Tibial nerve (tissue), 4 donors: ENCODE measurements at regions not wholly inside any gene's neighbourhood (a gene's known extent, or its start where the extent isn't known, plus 50 kb on each side); places are given as distances from the start of the nearest gene placed in this dataset.

Experiments
- DNase-seq, 2 donors: peaks; one replicate each; pipeline ENCODE4 v3.0.0-alpha.2; 2019; ENCODE audit warnings: low spot score in 2 of 2
- H3K27ac ChIP-seq, 4 donors: fragments of 200-600 bp; sonication (generic) in 3 of 4; one replicate each; pipeline ENCODE4 v1.5.1; 2017 to 2019; ENCODE audit warnings: mild to moderate bottlenecking in 1 of 4
- H3K27me3 ChIP-seq, 2 donors: fragments of 200-600 bp; sonication (generic) in 1 of 2; one replicate each; pipeline versions ENCODE4 v1.5.1 to v1.6.0; 2017 to 2019
- H3K36me3 ChIP-seq, 3 donors: fragments of 200-600 bp; sonication (generic); one replicate each; pipeline ENCODE4 v1.5.1; 2018 to 2019
- H3K4me1 ChIP-seq, 4 donors: fragments of 200-600 bp; sonication (generic) in 3 of 4; one replicate each; pipeline ENCODE4 v1.5.1; 2017 to 2019
- H3K4me3 ChIP-seq, 4 donors: fragments of 200-600 bp; sonication (generic) in 3 of 4; one replicate each; pipeline ENCODE4 v1.5.1; 2017 to 2019; ENCODE audit warnings: mild to moderate bottlenecking in 1 of 4, moderate library complexity in 1 of 4
- H3K9me3 ChIP-seq, 4 donors: fragments of 200-600 bp; sonication (generic) in 3 of 4; one replicate each; pipeline ENCODE4 v1.5.1; 2017 to 2019
- EP300 ChIP-seq, 2 donors: sonication (generic); formaldehyde crosslinking; IDR thresholded peaks; one replicate each; pipeline ENCODE4 v1.6.1; 2017; ENCODE audit warnings: antibody characterized with exemption in 2 of 2, mild to moderate bottlenecking in 1 of 2
- POLR2A ChIP-seq, 2 donors: fragments of 450-650 bp; IDR thresholded peaks; one replicate each; pipeline ENCODE4 v1.6.1; 2017; ENCODE audit warnings: antibody characterized with exemption in 2 of 2, mild to moderate bottlenecking in 2 of 2, moderate library complexity in 2 of 2
- WGBS, 2 donors: methylation state at CpG; one replicate each; pipeline ENCODE4 v1.1.5; 2018; 5-methylcytosine and 5-hydroxymethylcytosine counted together
- TF ChIP-seq, protein P1 (sequence below), 5 experiments: fragments of 200-600 bp in 3 of 5; fragments of 450-650 bp in 2 of 5; sonication (generic) in 3 of 5; IDR thresholded peaks; one replicate each; pipeline ENCODE4 v1.5.1; 2016 to 2019; ENCODE audit warnings: antibody characterized with exemption in 5 of 5, mild to moderate bottlenecking in 3 of 5, moderate library complexity in 2 of 5

DNA sequence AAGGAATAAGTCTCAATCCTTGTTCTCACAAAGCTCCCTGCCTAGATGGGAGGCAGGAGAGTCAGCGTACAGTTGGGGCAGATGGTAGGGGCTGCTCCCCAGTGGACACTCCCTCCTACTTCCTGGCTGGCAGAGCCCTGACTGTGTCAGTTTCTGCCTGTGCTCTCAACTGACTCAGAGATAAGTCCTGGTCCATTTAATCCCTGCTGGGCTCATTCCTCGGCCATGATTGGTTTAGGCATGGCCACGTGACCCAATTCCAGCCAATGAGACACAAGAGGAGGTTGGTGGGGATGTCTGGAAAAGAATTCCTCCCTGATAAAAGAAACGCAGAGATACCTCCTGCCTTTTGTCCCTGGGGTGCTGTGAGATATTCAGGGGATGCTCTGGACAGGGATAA lies 118.1 kb upstream of the SLC6A11 start:
- no peaks in the 10 kb centered on the region for H3K4me1 ChIP-seq
- no peak for TF ChIP-seq POLR2A (IDR thresholded peaks at IDR 0.05)
- TF ChIP-seq EP300 (IDR thresholded peaks at IDR 0.05) = no peak
- TF ChIP-seq, protein P1, sequence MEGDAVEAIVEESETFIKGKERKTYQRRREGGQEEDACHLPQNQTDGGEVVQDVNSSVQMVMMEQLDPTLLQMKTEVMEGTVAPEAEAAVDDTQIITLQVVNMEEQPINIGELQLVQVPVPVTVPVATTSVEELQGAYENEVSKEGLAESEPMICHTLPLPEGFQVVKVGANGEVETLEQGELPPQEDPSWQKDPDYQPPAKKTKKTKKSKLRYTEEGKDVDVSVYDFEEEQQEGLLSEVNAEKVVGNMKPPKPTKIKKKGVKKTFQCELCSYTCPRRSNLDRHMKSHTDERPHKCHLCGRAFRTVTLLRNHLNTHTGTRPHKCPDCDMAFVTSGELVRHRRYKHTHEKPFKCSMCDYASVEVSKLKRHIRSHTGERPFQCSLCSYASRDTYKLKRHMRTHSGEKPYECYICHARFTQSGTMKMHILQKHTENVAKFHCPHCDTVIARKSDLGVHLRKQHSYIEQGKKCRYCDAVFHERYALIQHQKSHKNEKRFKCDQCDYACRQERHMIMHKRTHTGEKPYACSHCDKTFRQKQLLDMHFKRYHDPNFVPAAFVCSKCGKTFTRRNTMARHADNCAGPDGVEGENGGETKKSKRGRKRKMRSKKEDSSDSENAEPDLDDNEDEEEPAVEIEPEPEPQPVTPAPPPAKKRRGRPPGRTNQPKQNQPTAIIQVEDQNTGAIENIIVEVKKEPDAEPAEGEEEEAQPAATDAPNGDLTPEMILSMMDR (IDR thresholded peaks at IDR 0.05) = no peak
- H3K9me3 ChIP-seq = no peaks in the 10 kb centered on the region
- DNase-seq = no peak
- H3K36me3 ChIP-seq = no peaks in the 10 kb centered on the region
- H3K27ac ChIP-seq = no peak overlapping the region
- 59 to 65% methylated on average over 4 of the region's 4 CpGs for WGBS, 2 donors
- no peak overlapping the region for H3K4me3 ChIP-seq
- peaks cover 0 to 2% of the 10 kb centered on the region in 2 donors for H3K27me3 ChIP-seq

DNA sequence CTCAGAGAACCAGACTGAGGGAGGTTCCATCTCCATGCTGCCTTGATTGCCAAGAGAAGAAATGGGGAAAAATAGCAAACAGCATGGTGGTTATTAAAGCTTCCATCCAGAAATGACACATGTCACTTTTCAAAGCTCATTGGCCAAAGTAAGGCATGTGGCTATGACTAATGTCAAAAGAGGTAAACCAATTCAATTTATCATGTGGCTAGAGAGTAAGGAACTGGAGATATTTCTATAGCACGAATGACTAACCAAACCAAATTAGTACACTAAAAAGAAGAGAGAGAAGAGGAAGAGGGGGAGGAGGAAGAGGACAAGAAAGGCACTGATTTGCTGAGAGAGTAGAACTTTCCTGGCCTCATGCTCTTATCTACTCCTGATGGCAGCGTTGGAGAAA lies 115.2 kb upstream of the SLC6A11 start:
- H3K27ac ChIP-seq = no peak overlapping the region
- H3K9me3 ChIP-seq = no peaks in the 10 kb centered on the region
- no peaks in the 10 kb centered on the region for H3K4me1 ChIP-seq
- no peaks in the 10 kb centered on the region for H3K36me3 ChIP-seq
- peaks cover 0 to 22% of the 10 kb centered on the region in 2 donors for H3K27me3 ChIP-seq
- WGBS, 2 donors = 74 to 79% methylated on average over 2 of the region's 2 CpGs
- no peak overlapping the region for H3K4me3 ChIP-seq
- no peak for DNase-seq
- no peak for TF ChIP-seq EP300 (IDR thresholded peaks at IDR 0.05)
- TF ChIP-seq POLR2A (IDR thresholded peaks at IDR 0.05) = no peak
- TF ChIP-seq, protein P1 (IDR thresholded peaks at IDR 0.05) = no peak

DNA sequence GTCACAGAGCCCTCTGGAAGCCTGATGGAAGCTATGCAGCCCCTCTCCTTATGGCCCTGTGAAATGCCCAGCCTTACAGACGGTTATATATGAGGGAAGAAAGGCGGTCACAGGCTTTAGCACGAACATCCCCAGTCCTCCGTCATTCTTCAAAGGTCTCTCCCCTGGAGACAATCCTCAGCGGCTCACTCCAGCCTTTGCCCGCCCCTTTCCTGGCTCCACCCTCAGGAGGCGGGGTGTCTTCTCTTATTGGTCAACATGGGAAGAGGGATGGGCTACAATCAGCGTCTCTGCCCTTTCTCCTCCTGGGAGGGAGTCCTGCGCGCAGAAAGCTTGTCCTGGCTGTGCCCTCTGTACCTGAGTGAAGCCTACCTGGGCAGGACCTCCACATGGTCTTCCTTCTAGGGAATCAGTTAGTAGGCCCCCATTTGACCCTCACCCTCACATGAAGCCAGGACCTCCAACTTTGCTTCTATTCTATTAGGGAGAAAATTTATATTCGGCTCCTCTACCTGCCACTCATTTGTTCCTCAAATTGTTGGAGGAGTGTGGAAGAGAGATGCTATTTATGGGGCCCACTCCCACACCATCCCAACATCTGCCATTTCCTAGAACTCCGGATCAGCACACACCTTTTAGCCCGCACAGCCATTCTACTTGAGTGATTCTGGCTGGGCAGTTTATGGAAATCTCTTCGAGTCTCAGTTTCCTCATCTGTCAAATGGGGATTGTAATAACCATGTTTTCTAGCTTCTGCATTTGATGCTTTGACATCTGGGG lies 112.9 kb upstream of the SLC6A11 start:
- H3K4me1 ChIP-seq = peaks cover 0 to 10% (median 2%) of the 10 kb centered on the region in 4 donors
- WGBS, 2 donors = 31% methylated on average over 14 of the region's 14 CpGs
- H3K9me3 ChIP-seq = no peaks in the 10 kb centered on the region
- no peak for DNase-seq
- H3K36me3 ChIP-seq = no peaks in the 10 kb centered on the region
- H3K4me3 ChIP-seq = no peak overlapping the region
- peaks cover 0 to 43% of the 10 kb centered on the region in 2 donors for H3K27me3 ChIP-seq
- TF ChIP-seq EP300 (IDR thresholded peaks at IDR 0.05) (no peak), POLR2A (IDR thresholded peaks at IDR 0.05) (no peak)
- TF ChIP-seq, protein P1 (IDR thresholded peaks at IDR 0.05) = no peak
- no peak overlapping the region for H3K27ac ChIP-seq

DNA sequence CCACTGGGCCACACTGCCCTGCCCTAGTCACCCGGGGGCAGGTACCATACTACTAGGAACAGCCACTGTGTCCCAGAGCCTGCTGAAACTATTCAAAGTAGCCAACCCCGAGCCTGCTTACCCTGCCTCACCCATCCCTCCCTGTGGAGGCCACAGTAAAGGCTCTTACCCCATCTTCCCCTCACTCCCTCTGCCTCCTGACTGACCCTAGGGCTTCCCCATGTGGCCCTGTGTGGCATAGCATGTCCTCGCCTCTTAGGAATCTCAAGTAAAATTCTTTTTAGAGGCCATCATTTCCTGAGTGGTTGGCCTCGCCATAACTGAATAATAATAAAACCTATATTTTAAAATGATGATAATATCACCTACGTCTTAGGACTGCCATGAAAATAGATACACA lies 112.2 kb upstream of the SLC6A11 start:
- Histone ChIP-seq H3K27me3 (peaks cover 0 to 50% of the 10 kb centered on the region in 2 donors), H3K4me1 (peaks cover 0 to 13% (median 2%) of the 10 kb centered on the region in 4 donors), H3K4me3 (no peak overlapping the region), H3K9me3 (no peaks in the 10 kb centered on the region), H3K27ac (no peak overlapping the region), H3K36me3 (no peaks in the 10 kb centered on the region)
- DNase-seq = no peak
- WGBS, 2 donors = 53 to 57% methylated on average over 5 of the region's 5 CpGs
- TF ChIP-seq POLR2A (IDR thresholded peaks at IDR 0.05) (no peak), EP300 (IDR thresholded peaks at IDR 0.05) (no peak)

DNA sequence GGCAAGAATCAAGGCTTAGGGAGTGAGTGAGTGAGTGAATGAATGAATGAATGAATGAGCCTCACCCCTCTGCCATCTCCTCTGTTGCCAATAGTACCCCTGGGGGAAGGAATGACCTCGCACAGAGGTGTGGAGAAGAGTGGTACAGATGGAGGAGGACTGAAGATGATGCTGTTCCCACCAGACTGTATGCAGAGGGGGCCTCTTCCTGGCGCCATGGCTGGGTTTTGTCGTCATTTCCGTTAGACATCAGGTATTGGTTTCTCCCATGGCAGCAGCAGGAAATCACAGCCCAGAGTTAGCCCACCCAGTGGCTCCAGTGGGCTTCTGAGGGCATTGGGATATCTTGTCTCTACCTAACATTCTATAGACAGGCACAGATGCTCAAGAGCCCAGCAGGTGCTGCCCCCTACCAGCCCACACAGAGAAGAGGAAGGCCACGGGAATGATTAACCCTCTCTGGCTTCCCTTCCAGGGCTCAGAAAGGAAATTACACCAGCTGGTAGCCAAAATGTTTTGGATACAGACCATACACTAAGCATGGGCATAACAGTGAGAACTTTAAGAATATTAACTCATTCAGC lies 109.8 kb upstream of the SLC6A11 start:
- peaks cover 0 to 13% (median 2%) of the 10 kb centered on the region in 4 donors for H3K4me1 ChIP-seq
- no peak overlapping the region for H3K27ac ChIP-seq
- no peak for DNase-seq
- WGBS, 2 donors = 45 to 49% methylated on average over 5 of the region's 5 CpGs
- peaks cover 0 to 55% of the 10 kb centered on the region in 2 donors for H3K27me3 ChIP-seq
- TF ChIP-seq POLR2A (IDR thresholded peaks at IDR 0.05) = no peak
- TF ChIP-seq, protein P1 (IDR thresholded peaks at IDR 0.05) = no peak
- TF ChIP-seq EP300 (IDR thresholded peaks at IDR 0.05) = no peak
- H3K36me3 ChIP-seq = no peaks in the 10 kb centered on the region
- H3K9me3 ChIP-seq = no peaks in the 10 kb centered on the region
- H3K4me3 ChIP-seq = no peak overlapping the region
